Testis (tissue), 2 donors: ENCODE measurements at regions not wholly inside any gene's neighbourhood (a gene's known extent, or its start where the extent isn't known, plus 50 kb on each side); places are given as distances from the start of the nearest gene placed in this dataset.

Experiments used
- DNase-seq: peaks from one replicate; pipeline ENCODE4 v3.0.0-alpha.2; 2019
- H3K27ac ChIP-seq, 2 donors: fragments of 200-600 bp; sonication (generic); one replicate each; pipeline ENCODE4 v1.5.1; 2019
- H3K27me3 ChIP-seq: fragments of 200-600 bp; sonication (generic); one replicate; pipeline ENCODE4 v1.5.1; 2019
- H3K36me3 ChIP-seq: fragments of 200-600 bp; sonication (generic); one replicate; pipeline ENCODE4 v1.5.1; 2017; ENCODE audit warnings: low read depth; ENCODE audit errors: missing control alignments
- H3K4me1 ChIP-seq: fragments of 200-600 bp; sonication (generic); one replicate; pipeline ENCODE4 v1.5.1; 2019
- H3K4me3 ChIP-seq, 2 donors: fragments of 200-600 bp; sonication (generic); one replicate each; pipeline ENCODE4 v1.5.1; 2017 to 2019
- H3K9me3 ChIP-seq: fragments of 200-600 bp; sonication (generic); one replicate; pipeline ENCODE4 v1.5.1; 2017
- POLR2A ChIP-seq: fragments of 450-650 bp; IDR thresholded peaks from one replicate; pipeline ENCODE4 v1.6.1; 2017; ENCODE audit warnings: antibody characterized with exemption, mild to moderate bottlenecking, moderate library complexity
- WGBS, 2 donors: methylation state at CpG; one replicate each; pipeline ENCODE4 v1.1.5; 2018; 5-methylcytosine and 5-hydroxymethylcytosine counted together
- intact Hi-C: fragments of 100-400 bp; cut with DNase I; formaldehyde crosslinking; loops from one replicate; pipeline ENCODE4 v1.15.1; 2023; ENCODE audit warnings: low total_unique reads
- TF ChIP-seq, protein P1 (sequence below), 3 experiments: fragments of 450-650 bp in 2 of 3; fragments of 200-600 bp in 1 of 3; sonication (generic) in 1 of 3; IDR thresholded peaks; one replicate each; pipeline ENCODE4 v1.5.1; 2016 to 2019; ENCODE audit warnings: antibody characterized with exemption in 3 of 3, mild to moderate bottlenecking in 2 of 3, moderate library complexity in 1 of 3

DNA sequence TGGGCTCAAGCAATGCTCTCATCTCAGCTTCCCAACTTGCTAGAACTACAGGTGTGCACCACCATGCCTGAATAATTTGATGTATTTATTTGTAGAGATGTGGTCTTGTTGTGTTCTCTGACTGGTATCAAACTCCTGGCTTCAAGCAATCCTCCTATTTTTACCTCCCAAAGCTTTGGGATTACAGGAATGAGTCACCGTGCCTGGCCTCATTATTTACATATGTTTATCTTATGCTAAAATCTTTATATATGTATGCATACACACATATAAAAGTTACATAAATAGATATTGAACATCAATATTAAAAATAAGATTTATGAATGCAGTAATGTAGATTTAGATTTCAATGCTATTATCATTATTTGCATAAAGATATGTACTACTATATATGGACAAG, 1634.5 kb upstream of the LRRTM3 start:
- intact Hi-C loops = no loop called here
- no peaks in the 10 kb centered on the region for H3K9me3 ChIP-seq
- H3K4me3 ChIP-seq = no peak overlapping the region
- H3K27me3 ChIP-seq = no peaks in the 10 kb centered on the region
- WGBS, 2 donors = 90 to 95% methylated on average over 1 of the region's 1 CpG
- TF ChIP-seq, protein P1, sequence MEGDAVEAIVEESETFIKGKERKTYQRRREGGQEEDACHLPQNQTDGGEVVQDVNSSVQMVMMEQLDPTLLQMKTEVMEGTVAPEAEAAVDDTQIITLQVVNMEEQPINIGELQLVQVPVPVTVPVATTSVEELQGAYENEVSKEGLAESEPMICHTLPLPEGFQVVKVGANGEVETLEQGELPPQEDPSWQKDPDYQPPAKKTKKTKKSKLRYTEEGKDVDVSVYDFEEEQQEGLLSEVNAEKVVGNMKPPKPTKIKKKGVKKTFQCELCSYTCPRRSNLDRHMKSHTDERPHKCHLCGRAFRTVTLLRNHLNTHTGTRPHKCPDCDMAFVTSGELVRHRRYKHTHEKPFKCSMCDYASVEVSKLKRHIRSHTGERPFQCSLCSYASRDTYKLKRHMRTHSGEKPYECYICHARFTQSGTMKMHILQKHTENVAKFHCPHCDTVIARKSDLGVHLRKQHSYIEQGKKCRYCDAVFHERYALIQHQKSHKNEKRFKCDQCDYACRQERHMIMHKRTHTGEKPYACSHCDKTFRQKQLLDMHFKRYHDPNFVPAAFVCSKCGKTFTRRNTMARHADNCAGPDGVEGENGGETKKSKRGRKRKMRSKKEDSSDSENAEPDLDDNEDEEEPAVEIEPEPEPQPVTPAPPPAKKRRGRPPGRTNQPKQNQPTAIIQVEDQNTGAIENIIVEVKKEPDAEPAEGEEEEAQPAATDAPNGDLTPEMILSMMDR (IDR thresholded peaks at IDR 0.05) = no peak
- no peak for TF ChIP-seq POLR2A
- H3K27ac ChIP-seq = no peak overlapping the region
- no peaks in the 10 kb centered on the region for H3K36me3 ChIP-seq
- no peak for DNase-seq
- no peaks in the 10 kb centered on the region for H3K4me1 ChIP-seq

GRCh38 chr10:65292551-65292950, 1633.3 kb upstream of the LRRTM3 start:
- no peaks in the 10 kb centered on the region for H3K27me3 ChIP-seq

GRCh38 chr10:65294329-65294728, 1631.5 kb upstream of the LRRTM3 start:
- 14 to 31% methylated on average over 1 of the region's 1 CpG for WGBS, 2 donors

More at GRCh38 chr10:65292551-65292950, 1633.3 kb upstream of the LRRTM3 start:
- Histone ChIP-seq H3K36me3 (no peaks in the 10 kb centered on the region), H3K27ac (no peak overlapping the region), H3K4me1 (no peaks in the 10 kb centered on the region), H3K9me3 (no peaks in the 10 kb centered on the region), H3K4me3 (no peak overlapping the region)
- WGBS, 2 donors = 99 to 100% methylated on average over 3 of the region's 3 CpGs
- intact Hi-C loops = no loop called here
- TF ChIP-seq, protein P1 (IDR thresholded peaks at IDR 0.05) = no peak
- TF ChIP-seq POLR2A = no peak
- DNase-seq = no peak

GRCh38 chr10:65301181-65301580, 1624.7 kb upstream of the LRRTM3 start:
- WGBS, 2 donors = 91 to 94% methylated on average over 3 of the region's 3 CpGs
- Histone ChIP-seq H3K9me3 (no peaks in the 10 kb centered on the region), H3K4me3 (no peak overlapping the region), H3K36me3 (no peaks in the 10 kb centered on the region), H3K27ac (no peak overlapping the region), H3K4me1 (no peaks in the 10 kb centered on the region), H3K27me3 (no peaks in the 10 kb centered on the region)
- intact Hi-C loops = no loop called here
- TF ChIP-seq, protein P1 (IDR thresholded peaks at IDR 0.05) = no peak
- no peak for TF ChIP-seq POLR2A
- DNase-seq = no peak

More at GRCh38 chr10:65294329-65294728, 1631.5 kb upstream of the LRRTM3 start:
- H3K9me3 ChIP-seq = no peaks in the 10 kb centered on the region
- no peaks in the 10 kb centered on the region for H3K36me3 ChIP-seq
- H3K4me1 ChIP-seq = no peaks in the 10 kb centered on the region
- H3K27me3 ChIP-seq = no peaks in the 10 kb centered on the region
- TF ChIP-seq, protein P1 (IDR thresholded peaks at IDR 0.05) = no peak
- no peak for TF ChIP-seq POLR2A
- intact Hi-C loops = no loop called here
- H3K4me3 ChIP-seq = no peak overlapping the region
- no peak for DNase-seq
- H3K27ac ChIP-seq = no peak overlapping the region

- intact Hi-C loops = no loop called here
- 51 to 52% methylated on average over 2 of the region's 2 CpGs for WGBS, 2 donors
- H3K4me3 ChIP-seq = no peak overlapping the region
- H3K36me3 ChIP-seq = no peaks in the 10 kb centered on the region
- no peak overlapping the region for H3K27ac ChIP-seq
- H3K4me1 ChIP-seq = no peaks in the 10 kb centered on the region
- H3K9me3 ChIP-seq = no peaks in the 10 kb centered on the region
- DNase-seq = no peak
- TF ChIP-seq, protein P1 (IDR thresholded peaks at IDR 0.05) = no peak
- TF ChIP-seq POLR2A = no peak
- no peaks in the 10 kb centered on the region for H3K27me3 ChIP-seq
Observed at GRCh38 chr10:65306201-65306600, 1619.6 kb upstream of the LRRTM3 start.
